GM10266 (cell line): ENCODE measurements at regions not wholly inside any gene's neighbourhood (a gene's known extent, or its start where the extent isn't known, plus 50 kb on each side); places are given as distances from the start of the nearest gene placed in this dataset.

Experiments used
- DNase-seq: peaks from one replicate; pipeline ENCODE4 v3.0.0; 2012; ENCODE audit errors: extremely low spot score
- CTCF ChIP-seq: IDR thresholded peaks from 2 replicates; pipeline ENCODE4 v1.5.1; 2012; ENCODE audit warnings: mild to moderate bottlenecking, low read depth; ENCODE audit not compliant: control insufficient read depth, insufficient read depth; ENCODE audit errors: missing control alignments

GRCh38 chr5:87717761-87718160 is 305.0 kb upstream of the CCNH start:
- no peak for DNase-seq
- no peak for TF ChIP-seq CTCF

- no peak for TF ChIP-seq CTCF
- DNase-seq: no peak
Observed at GRCh38 chr5:87705876-87706275, 293.1 kb upstream of the CCNH start.

GRCh38 chr5:87686975-87687374 is 274.2 kb upstream of the CCNH start:
- no peak for DNase-seq
- no peak for TF ChIP-seq CTCF

GRCh38 chr5:87686018-87686417 is 273.3 kb upstream of the CCNH start:
- TF ChIP-seq CTCF: no peak

GRCh38 chr5:87674235-87674634 is 261.5 kb upstream of the CCNH start:
- no peak for DNase-seq

More at GRCh38 chr5:87686018-87686417, 273.3 kb upstream of the CCNH start:
- no peak for DNase-seq

GRCh38 chr5:87671146-87671545 is 258.4 kb upstream of the CCNH start:
- TF ChIP-seq CTCF: no peak
- DNase-seq: no peak

More at GRCh38 chr5:87674235-87674634, 261.5 kb upstream of the CCNH start:
- no peak for TF ChIP-seq CTCF

GRCh38 chr5:87665166-87665565 is 252.4 kb upstream of the CCNH start:
- no peak for TF ChIP-seq CTCF
- DNase-seq: no peak
